CD14-positive monocyte (primary cell): ENCODE measurements at regions not wholly inside any gene's neighbourhood (a gene's known extent, or its start where the extent isn't known, plus 50 kb on each side); places are given as distances from the start of the nearest gene placed in this dataset.

ENCODE experiments used
- DNase-seq, 3 donors: peaks; one replicate each; pipeline ENCODE4 v3.0.0-alpha.2; 2011 to 2022
- H2AFZ ChIP-seq: 2 replicates; pipeline ENCODE4 v1.6.0; 2012; ENCODE audit warnings: mild to moderate bottlenecking, low read depth, low read length, inconsistent platforms; ENCODE audit not compliant: insufficient read depth, poor library complexity, severe bottlenecking
- H3K27ac ChIP-seq, 2 donors: 1 replicate in 1 of 2; 2 replicates in 1 of 2; pipeline ENCODE4 v1.5.1; 2012 to 2013; ENCODE audit warnings: low read length in 2 of 2, control low read depth in 1 of 2, inconsistent platforms in 1 of 2, low read depth in 1 of 2, mild to moderate bottlenecking in 1 of 2
- H3K27me3 ChIP-seq, 2 donors: one replicate each; pipeline versions ENCODE4 v1.6.0 to v1.6.1; 2011 to 2013; ENCODE audit warnings: low read length in 2 of 2; ENCODE audit not compliant: control insufficient read depth in 2 of 2, insufficient read depth in 2 of 2
- H3K36me3 ChIP-seq, 2 donors: replicated peaks in 1 of 2; 1 replicate in 1 of 2; 2 replicates in 1 of 2; pipeline versions ENCODE4 v1.5.1 to v1.6.1; 2012 to 2013; ENCODE audit warnings: low read length in 2 of 2, control low read depth in 1 of 2, inconsistent platforms in 1 of 2, mild to moderate bottlenecking in 1 of 2; ENCODE audit not compliant: insufficient read depth in 2 of 2, control insufficient read depth in 1 of 2
- H3K4me1 ChIP-seq, 2 donors: 1 replicate in 1 of 2; 2 replicates in 1 of 2; pipeline versions ENCODE4 v1.5.1 to v1.6.1; 2012 to 2013; ENCODE audit warnings: low read length in 2 of 2, control low read depth in 1 of 2, inconsistent platforms in 1 of 2, mild to moderate bottlenecking in 1 of 2, moderate library complexity in 1 of 2; ENCODE audit not compliant: insufficient read depth in 2 of 2, control insufficient read depth in 1 of 2
- H3K4me2 ChIP-seq: replicated peaks from 2 replicates; pipeline ENCODE3; 2012; ENCODE audit warnings: low read length, moderate library complexity, mild to moderate bottlenecking; ENCODE audit not compliant: poor library complexity, severe bottlenecking; ENCODE audit errors: extremely low read depth
- H3K4me3 ChIP-seq, 3 experiments: fragments of 200-600 bp in 1 of 3; sonication (generic) in 1 of 3; replicated peaks in 1 of 3; 1 replicate in 2 of 3; 2 replicates in 1 of 3; pipeline ENCODE4 v1.5.1; 2011 to 2013; ENCODE audit warnings: low read length in 3 of 3, mild to moderate bottlenecking in 3 of 3, control low read depth in 2 of 3, low read depth in 2 of 3, inconsistent platforms in 1 of 3, moderate library complexity in 1 of 3
- H3K79me2 ChIP-seq: 2 replicates; pipeline ENCODE4 v1.6.0; 2012; ENCODE audit warnings: mild to moderate bottlenecking, control low read depth, inconsistent platforms, low read length, moderate library complexity; ENCODE audit not compliant: insufficient read depth
- H3K9ac ChIP-seq: 2 replicates; pipeline ENCODE4 v1.6.0; 2017; ENCODE audit warnings: low read length, mild to moderate bottlenecking; ENCODE audit not compliant: insufficient read depth, poor library complexity, severe bottlenecking
- H3K9me3 ChIP-seq, 2 donors: replicated peaks in 1 of 2; 1 replicate in 1 of 2; 2 replicates in 1 of 2; pipeline versions ENCODE4 v1.5.1 to v1.6.1; 2012 to 2013; ENCODE audit warnings: low read length in 2 of 2, control low read depth in 1 of 2; ENCODE audit not compliant: control insufficient read depth in 1 of 2, insufficient read depth in 1 of 2
- H4K20me1 ChIP-seq: 2 replicates; pipeline ENCODE4 v1.6.0; 2012; ENCODE audit warnings: mild to moderate bottlenecking, low read length, control low read depth, moderate library complexity; ENCODE audit not compliant: insufficient read depth
- H3K27ac Mint-ChIP-seq, 7 donors: one replicate each; pipeline ENCODE4 v1.8.0; 2020; ENCODE audit warnings: mild to moderate bottlenecking in 7 of 7, mixed read lengths in 7 of 7, moderate library complexity in 6 of 7, inconsistent platforms in 2 of 7
- H3K27me3 Mint-ChIP-seq, 3 donors: one replicate each; pipeline ENCODE4 v1.8.0; 2021 to 2022; ENCODE audit warnings: low read depth in 3 of 3, mild to moderate bottlenecking in 3 of 3, mixed read lengths in 3 of 3, moderate library complexity in 3 of 3, inconsistent platforms in 1 of 3
- H3K36me3 Mint-ChIP-seq, 2 donors: one replicate each; pipeline ENCODE4 v1.8.0; 2020; ENCODE audit warnings: mixed read lengths in 2 of 2, inconsistent platforms in 1 of 2, mild to moderate bottlenecking in 1 of 2
- H3K4me1 Mint-ChIP-seq: one replicate; pipeline ENCODE4 v1.8.0; 2020; ENCODE audit warnings: mild to moderate bottlenecking, mixed read lengths
- H3K4me3 Mint-ChIP-seq, 2 donors: one replicate each; pipeline ENCODE4 v1.8.0; 2020; ENCODE audit warnings: mild to moderate bottlenecking in 2 of 2, mixed read lengths in 2 of 2, moderate library complexity in 1 of 2
- H3K9me3 Mint-ChIP-seq, 7 donors: one replicate each; pipeline ENCODE4 v1.8.0; 2020 to 2022; ENCODE audit warnings: mixed read lengths in 7 of 7, mild to moderate bottlenecking in 6 of 7, moderate library complexity in 6 of 7, inconsistent platforms in 2 of 7
- WGBS: methylation state at CpG from one replicate; pipeline ENCODE4 v1.1.5; 2013; ENCODE audit warnings: missing lambda C conversion rate; ENCODE audit not compliant: insufficient coverage; 5-methylcytosine and 5-hydroxymethylcytosine counted together
- intact Hi-C, 2 donors: fragments of 100-400 bp; cut with micrococcal nuclease; formaldehyde crosslinking; loops; one replicate each; pipeline versions ENCODE4 v1.15.0 to v1.15.1; 2023
- TF ChIP-seq, protein P1 (sequence below): fragments of 200-600 bp; IDR thresholded peaks from one replicate; pipeline ENCODE4 v1.8.0; 2022; ENCODE audit warnings: antibody characterized with exemption, mild to moderate bottlenecking

DNA sequence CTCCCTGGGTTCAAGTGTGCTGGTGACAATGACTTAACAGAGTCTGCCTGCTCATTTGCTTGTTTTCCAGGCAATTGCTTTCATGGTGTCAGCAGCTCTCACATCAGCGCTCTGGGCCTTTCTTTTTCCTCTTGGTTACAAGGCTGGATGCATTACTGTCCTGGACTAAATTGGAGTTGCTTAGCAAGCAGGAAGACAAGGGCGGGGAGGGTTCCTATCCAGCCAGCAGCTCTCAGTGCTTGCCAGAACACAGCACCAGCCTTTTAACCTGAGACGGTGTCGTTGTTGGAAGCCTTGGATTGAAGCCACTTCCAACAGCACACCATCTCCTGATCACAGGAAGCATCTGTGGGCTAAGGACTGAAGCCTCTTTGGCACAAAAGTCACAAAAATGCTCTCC is 606.9 kb downstream of the CDH26 start:
- H3K4me1 Mint-ChIP-seq = no peaks in the 10 kb centered on the region
- H3K4me3 Mint-ChIP-seq = no peak overlapping the region
- Histone ChIP-seq H3K36me3 (no peaks in the 10 kb centered on the region), H3K4me3 (no peak overlapping the region), H3K4me1 (no peaks in the 10 kb centered on the region), H4K20me1 (no peaks in the 10 kb centered on the region), H3K9me3 (no peaks in the 10 kb centered on the region), H3K4me2 (no peak overlapping the region), H2AFZ (no peak overlapping the region), H3K27ac (no peak overlapping the region), H3K27me3 (no peaks in the 10 kb centered on the region), H3K79me2 (no peaks in the 10 kb centered on the region), H3K9ac (no peak overlapping the region)
- H3K27ac Mint-ChIP-seq = no peak overlapping the region
- peaks cover 0 to 11% (median 9%) of the 10 kb centered on the region in 3 donors for H3K27me3 Mint-ChIP-seq
- no peak for DNase-seq
- 31% methylated on average over 4 of the region's 4 CpGs for WGBS
- H3K9me3 Mint-ChIP-seq = peaks cover 0 to 2% (median 0%) of the 10 kb centered on the region in 7 donors
- TF ChIP-seq, protein P1, sequence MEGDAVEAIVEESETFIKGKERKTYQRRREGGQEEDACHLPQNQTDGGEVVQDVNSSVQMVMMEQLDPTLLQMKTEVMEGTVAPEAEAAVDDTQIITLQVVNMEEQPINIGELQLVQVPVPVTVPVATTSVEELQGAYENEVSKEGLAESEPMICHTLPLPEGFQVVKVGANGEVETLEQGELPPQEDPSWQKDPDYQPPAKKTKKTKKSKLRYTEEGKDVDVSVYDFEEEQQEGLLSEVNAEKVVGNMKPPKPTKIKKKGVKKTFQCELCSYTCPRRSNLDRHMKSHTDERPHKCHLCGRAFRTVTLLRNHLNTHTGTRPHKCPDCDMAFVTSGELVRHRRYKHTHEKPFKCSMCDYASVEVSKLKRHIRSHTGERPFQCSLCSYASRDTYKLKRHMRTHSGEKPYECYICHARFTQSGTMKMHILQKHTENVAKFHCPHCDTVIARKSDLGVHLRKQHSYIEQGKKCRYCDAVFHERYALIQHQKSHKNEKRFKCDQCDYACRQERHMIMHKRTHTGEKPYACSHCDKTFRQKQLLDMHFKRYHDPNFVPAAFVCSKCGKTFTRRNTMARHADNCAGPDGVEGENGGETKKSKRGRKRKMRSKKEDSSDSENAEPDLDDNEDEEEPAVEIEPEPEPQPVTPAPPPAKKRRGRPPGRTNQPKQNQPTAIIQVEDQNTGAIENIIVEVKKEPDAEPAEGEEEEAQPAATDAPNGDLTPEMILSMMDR = no peak
- intact Hi-C loops = no loop called here
- H3K36me3 Mint-ChIP-seq = no peaks in the 10 kb centered on the region

DNA sequence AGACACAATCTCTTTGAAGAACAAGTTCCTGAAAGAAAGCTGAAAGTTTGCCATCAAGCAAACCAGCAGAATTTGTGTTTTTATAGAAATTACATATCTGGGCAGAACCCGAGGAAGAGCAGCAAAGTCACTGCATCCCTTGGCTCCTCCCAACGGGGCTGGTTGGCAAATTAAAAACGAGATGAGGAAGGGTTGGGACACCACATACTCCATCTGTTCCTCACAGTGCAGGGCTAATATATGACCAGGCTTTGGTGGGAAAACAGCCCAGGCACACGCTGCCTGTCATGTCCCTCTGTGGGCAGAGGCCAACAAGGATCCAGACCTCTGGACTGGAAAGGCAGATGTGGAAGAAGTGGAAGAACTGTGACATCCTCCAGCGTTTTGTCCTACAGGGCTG is 607.3 kb downstream of the CDH26 start:
- H3K9me3 Mint-ChIP-seq = no peaks in the 10 kb centered on the region

More for the DNA sequence above, 607.3 kb downstream of the CDH26 start:
- no peak overlapping the region for H3K27ac Mint-ChIP-seq
- H3K4me3 ChIP-seq = no peak overlapping the region
- H3K4me1 ChIP-seq = no peaks in the 10 kb centered on the region
- DNase-seq = no peak
- WGBS = 57% methylated on average over 5 of the region's 5 CpGs
- H3K79me2 ChIP-seq = no peaks in the 10 kb centered on the region
- no peaks in the 10 kb centered on the region for H3K36me3 ChIP-seq
- H3K4me1 Mint-ChIP-seq = no peaks in the 10 kb centered on the region
- TF ChIP-seq, protein P1 = no peak
- H3K27ac ChIP-seq = no peak overlapping the region
- H3K27me3 Mint-ChIP-seq = peaks cover 0 to 9% (median 9%) of the 10 kb centered on the region in 3 donors
- intact Hi-C loops = no loop called here
- H4K20me1 ChIP-seq = no peaks in the 10 kb centered on the region
- no peaks in the 10 kb centered on the region for H3K9me3 ChIP-seq
- H3K9ac ChIP-seq = no peak overlapping the region
- no peaks in the 10 kb centered on the region for H3K36me3 Mint-ChIP-seq
- H3K27me3 ChIP-seq = no peaks in the 10 kb centered on the region
- H2AFZ ChIP-seq = no peak overlapping the region
- H3K4me2 ChIP-seq = no peak overlapping the region
- no peak overlapping the region for H3K4me3 Mint-ChIP-seq
